HG03280 (cell line): ENCODE measurements at regions not wholly inside any gene's neighbourhood (a gene's known extent, or its start where the extent isn't known, plus 50 kb on each side); places are given as distances from the start of the nearest gene placed in this dataset.
"Not testable (repeated sequence)": the region's sequence is repeated elsewhere in the genome, so short reads cannot be mapped to it uniquely, and the experiment has no call there.

ENCODE experiments used
- ATAC-seq: cut with Tn5 transposase; IDR thresholded peaks from one replicate; pipeline ENCODE4 v1.9.1; 2021; ENCODE audit warnings: mild to moderate bottlenecking, moderate library complexity; ENCODE audit not compliant: unreplicated experiment

- ATAC-seq = no peak
These were observed 438.4 kb downstream of the XYLT1 start for GRCh38 chr16:17032332-17032731.

- no peak for ATAC-seq
These were observed 436.1 kb downstream of the XYLT1 start for GRCh38 chr16:17034477-17035252.

- no peak for ATAC-seq
These were observed 433.3 kb downstream of the XYLT1 start for GRCh38 chr16:17037499-17037898.

- ATAC-seq = no peak
These were observed 432.3 kb downstream of the XYLT1 start for GRCh38 chr16:17038415-17038814.

- not testable (repeated sequence) for ATAC-seq
These were observed 421.7 kb downstream of the XYLT1 start for GRCh38 chr16:17049109-17049508.

- ATAC-seq = no peak
These were observed 420.3 kb downstream of the XYLT1 start for GRCh38 chr16:17050468-17050867.
